ENCODE measurements at regions not wholly inside any gene's neighbourhood (a gene's known extent, or its start where the extent isn't known, plus 50 kb on each side); places are given as distances from the start of the nearest gene placed in this dataset.

GRCh38 chr2:220663065-220663464 lies 909.0 kb downstream of the EPHA4 start:
- TF ChIP-seq EP300 (IDR thresholded peaks at IDR 0.05) (no peak), CTCF (IDR thresholded peaks at IDR 0.05) (no peak)
